Lung (tissue), 11 donors: ENCODE measurements at regions not wholly inside any gene's neighbourhood (a gene's known extent, or its start where the extent isn't known, plus 50 kb on each side); places are given as distances from the start of the nearest gene placed in this dataset.

Source experiments
- ATAC-seq: fragments of 200-7000 bp; cut with Tn5 transposase; one replicate; pipeline ENCODE4 v1.9.1; 2020; ENCODE audit warnings: moderate number of reproducible peaks; ENCODE audit not compliant: insufficient read depth, low FRiP score
- DNase-seq, 3 donors: peaks; one replicate each; pipeline ENCODE4 v3.0.0-alpha.2; 2013 to 2017
- H3K27ac ChIP-seq, 2 donors: one replicate each; pipeline ENCODE4 v1.5.1; 2013; ENCODE audit warnings: mild to moderate bottlenecking in 2 of 2, moderate library complexity in 2 of 2, control low read depth in 1 of 2, inconsistent platforms in 1 of 2, low read depth in 1 of 2, low read length in 1 of 2
- H3K27me3 ChIP-seq, 3 donors: one replicate each; pipeline ENCODE4 v1.5.1; 2013; ENCODE audit warnings: low read length in 2 of 3; ENCODE audit not compliant: control insufficient read depth in 3 of 3, insufficient read depth in 3 of 3
- H3K36me3 ChIP-seq, 4 donors: one replicate each; pipeline ENCODE4 v1.5.1; 2013; ENCODE audit warnings: low read length in 4 of 4, mild to moderate bottlenecking in 1 of 4, moderate library complexity in 1 of 4; ENCODE audit not compliant: control insufficient read depth in 4 of 4, insufficient read depth in 4 of 4
- H3K4me1 ChIP-seq, 5 donors: one replicate each; pipeline ENCODE4 v1.5.1; 2013; ENCODE audit warnings: low read length in 5 of 5, mild to moderate bottlenecking in 2 of 5, moderate library complexity in 1 of 5; ENCODE audit not compliant: control insufficient read depth in 5 of 5, insufficient read depth in 5 of 5
- H3K4me3 ChIP-seq: one replicate; pipeline ENCODE4 v1.5.1; 2013; ENCODE audit warnings: mild to moderate bottlenecking, control low read depth, moderate library complexity
- H3K9ac ChIP-seq, 2 donors: one replicate each; pipeline ENCODE4 v1.5.1; 2013; ENCODE audit warnings: low read length in 2 of 2, control low read depth in 1 of 2; ENCODE audit not compliant: insufficient read depth in 1 of 2
- H3K9me3 ChIP-seq, 4 donors: one replicate each; pipeline ENCODE4 v1.5.1; 2013; ENCODE audit warnings: low read length in 3 of 4, mild to moderate bottlenecking in 1 of 4, moderate library complexity in 1 of 4; ENCODE audit not compliant: control insufficient read depth in 4 of 4, insufficient read depth in 3 of 4
- WGBS, 2 donors: extraction: QIAGEN DNeasy Blood & Tissue Kit; methylation state at CpG; one replicate each; pipeline ENCODE4 v1.1.7; 2013; 5-methylcytosine and 5-hydroxymethylcytosine counted together
- TF ChIP-seq, protein P1 (sequence below): IDR thresholded peaks from 2 replicates; pipeline ENCODE4 v1.5.1; 2012; ENCODE audit warnings: mild to moderate bottlenecking; ENCODE audit errors: control extremely low read depth, extremely low read depth
- donor health status: control.
- donor health status: control.
- donor health status: Bipolar disorder and iron deficiency.
- donor health status: healthy.
- donor health status: DM: yes; HTN: yes; CAD: no.

DNA sequence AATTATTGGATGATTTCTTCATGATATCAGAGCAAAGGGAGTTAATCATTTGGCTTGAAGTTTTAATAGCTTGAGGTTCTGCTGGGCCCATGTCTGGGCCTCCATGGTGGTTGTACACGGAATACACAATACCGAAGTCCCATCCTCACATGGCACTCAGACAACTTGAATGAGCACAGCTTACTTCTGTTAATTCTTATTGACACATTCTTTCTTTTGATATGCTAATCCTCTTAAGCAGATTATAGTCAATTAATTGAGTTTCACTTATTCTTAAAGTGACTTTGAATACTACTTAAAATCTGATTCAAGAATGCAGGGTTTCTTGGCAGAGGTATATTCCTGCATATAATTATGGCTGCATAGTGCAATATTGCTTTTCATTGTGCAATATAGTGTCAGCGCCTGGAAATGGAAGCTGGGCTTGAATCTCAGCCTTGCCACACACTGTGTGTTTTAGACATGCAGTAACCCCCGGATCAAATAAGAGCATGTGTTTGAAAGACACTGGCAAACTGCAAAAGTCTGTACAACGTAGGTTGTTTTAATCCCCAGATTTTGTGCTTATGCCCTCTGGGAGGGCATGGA, 543.5 kb upstream of the ADARB2 start:
- TF ChIP-seq, protein P1, sequence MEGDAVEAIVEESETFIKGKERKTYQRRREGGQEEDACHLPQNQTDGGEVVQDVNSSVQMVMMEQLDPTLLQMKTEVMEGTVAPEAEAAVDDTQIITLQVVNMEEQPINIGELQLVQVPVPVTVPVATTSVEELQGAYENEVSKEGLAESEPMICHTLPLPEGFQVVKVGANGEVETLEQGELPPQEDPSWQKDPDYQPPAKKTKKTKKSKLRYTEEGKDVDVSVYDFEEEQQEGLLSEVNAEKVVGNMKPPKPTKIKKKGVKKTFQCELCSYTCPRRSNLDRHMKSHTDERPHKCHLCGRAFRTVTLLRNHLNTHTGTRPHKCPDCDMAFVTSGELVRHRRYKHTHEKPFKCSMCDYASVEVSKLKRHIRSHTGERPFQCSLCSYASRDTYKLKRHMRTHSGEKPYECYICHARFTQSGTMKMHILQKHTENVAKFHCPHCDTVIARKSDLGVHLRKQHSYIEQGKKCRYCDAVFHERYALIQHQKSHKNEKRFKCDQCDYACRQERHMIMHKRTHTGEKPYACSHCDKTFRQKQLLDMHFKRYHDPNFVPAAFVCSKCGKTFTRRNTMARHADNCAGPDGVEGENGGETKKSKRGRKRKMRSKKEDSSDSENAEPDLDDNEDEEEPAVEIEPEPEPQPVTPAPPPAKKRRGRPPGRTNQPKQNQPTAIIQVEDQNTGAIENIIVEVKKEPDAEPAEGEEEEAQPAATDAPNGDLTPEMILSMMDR: no peak
- H3K4me3 ChIP-seq: no peak overlapping the region
- ATAC-seq: no peak
- peaks cover 0 to 3% (median 0%) of the 10 kb centered on the region in 4 donors for H3K9me3 ChIP-seq
- H3K9ac ChIP-seq: no peak overlapping the region
- no peaks in the 10 kb centered on the region for H3K27me3 ChIP-seq
- WGBS, 2 donors: 81 to 88% methylated on average over 5 of the region's 5 CpGs
- no peak overlapping the region for H3K27ac ChIP-seq
- peaks cover 0 to 30% (median 3%) of the 10 kb centered on the region in 5 donors for H3K4me1 ChIP-seq
- no peaks in the 10 kb centered on the region for H3K36me3 ChIP-seq
- peak in 2 of 3 donors; percentile 56 to 83 for DNase-seq

DNA sequence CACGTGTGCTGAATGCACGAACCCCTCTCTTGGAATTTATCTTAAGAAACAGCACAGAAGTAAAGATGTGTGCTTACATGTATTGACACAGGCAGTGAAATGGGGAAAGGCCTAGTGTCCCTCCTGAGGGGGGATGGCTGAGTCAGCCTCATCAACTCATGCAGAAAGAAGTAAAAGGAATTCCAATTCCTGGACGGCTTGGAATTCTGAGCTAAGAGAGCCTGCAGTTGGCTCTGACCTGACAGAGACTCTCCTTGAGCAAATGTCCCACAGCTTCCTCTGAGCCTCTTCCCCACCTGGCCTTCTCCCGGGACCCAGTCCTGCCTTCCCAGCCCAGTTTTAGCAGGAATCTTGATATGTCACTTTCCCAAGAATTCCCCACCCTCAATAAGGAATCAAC, 542.4 kb upstream of the ADARB2 start:
- Histone ChIP-seq H3K27ac (no peak overlapping the region), H3K36me3 (no peaks in the 10 kb centered on the region), H3K27me3 (no peaks in the 10 kb centered on the region), H3K4me1 (peaks cover 0 to 30% (median 3%) of the 10 kb centered on the region in 5 donors), H3K4me3 (no peak overlapping the region), H3K9ac (no peak overlapping the region), H3K9me3 (peaks cover 0 to 6% (median 0%) of the 10 kb centered on the region in 4 donors)
- DNase-seq: no peak
- TF ChIP-seq, protein P1: no peak
- WGBS, 2 donors: 52 to 70% methylated on average over 4 of the region's 4 CpGs
- ATAC-seq: no peak

DNA sequence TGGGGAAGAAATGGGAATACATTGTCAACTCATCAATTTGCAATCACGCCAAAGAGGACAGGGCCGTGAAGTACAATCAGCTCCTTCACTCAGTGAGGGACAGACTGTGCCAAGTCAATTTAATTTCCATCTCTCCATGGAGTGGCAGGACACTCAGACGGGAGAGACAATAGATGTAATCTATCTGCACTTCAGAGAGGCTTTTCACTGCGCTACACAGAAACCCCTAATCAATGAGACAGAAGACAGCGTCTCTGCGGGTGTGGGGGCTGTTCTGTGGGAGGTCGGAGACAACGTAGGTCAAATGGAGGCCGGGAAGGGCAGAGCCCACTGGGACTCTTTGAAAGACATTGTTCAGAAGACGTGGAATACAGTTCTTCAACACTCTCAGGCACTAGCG, 541.0 kb upstream of the ADARB2 start:
- Histone ChIP-seq H3K9ac (no peak overlapping the region), H3K27ac (no peak overlapping the region), H3K4me1 (peaks cover 0 to 22% (median under 1%) of the 10 kb centered on the region in 5 donors), H3K27me3 (no peaks in the 10 kb centered on the region), H3K36me3 (no peaks in the 10 kb centered on the region), H3K4me3 (no peak overlapping the region), H3K9me3 (peaks cover 0 to 4% (median 3%) of the 10 kb centered on the region in 4 donors)
- DNase-seq (no peak), ATAC-seq (no peak)
- 71 to 81% methylated on average over 11 of the region's 11 CpGs for WGBS, 2 donors
- TF ChIP-seq, protein P1: no peak

DNA sequence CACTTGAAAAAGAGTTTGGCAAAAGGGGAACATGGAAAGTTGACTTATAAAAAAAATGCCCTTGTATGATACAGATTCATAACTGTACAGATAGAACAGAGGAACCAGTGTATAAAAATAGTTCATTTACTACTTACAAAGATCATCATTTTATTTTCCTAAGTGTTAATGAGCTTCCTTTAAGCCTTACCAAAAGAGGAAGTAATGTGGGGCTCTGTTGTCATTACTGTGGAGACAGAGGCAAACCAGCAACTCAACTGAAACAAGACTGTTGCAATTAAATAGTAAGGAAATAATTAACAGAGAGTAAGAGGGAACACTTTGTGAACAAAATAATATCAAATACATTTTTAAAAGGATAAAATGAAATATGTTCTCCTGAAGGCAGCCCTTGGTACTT, 526.2 kb upstream of the ADARB2 start:
- H3K4me1 ChIP-seq: no peaks in the 10 kb centered on the region
- no peaks in the 10 kb centered on the region for H3K27me3 ChIP-seq
- peaks cover 0 to 5% (median 2%) of the 10 kb centered on the region in 4 donors for H3K9me3 ChIP-seq
- TF ChIP-seq, protein P1: no peak
- no peak overlapping the region for H3K27ac ChIP-seq
- no peak for ATAC-seq
- no peaks in the 10 kb centered on the region for H3K36me3 ChIP-seq
- no peak for DNase-seq
- no peak overlapping the region for H3K4me3 ChIP-seq
- no peak overlapping the region for H3K9ac ChIP-seq
